Gastrocnemius medialis (tissue), 4 donors: ENCODE measurements at regions not wholly inside any gene's neighbourhood (a gene's known extent, or its start where the extent isn't known, plus 50 kb on each side); places are given as distances from the start of the nearest gene placed in this dataset.

Source experiments
- ATAC-seq, 2 donors: fragments of 150-250 bp; one replicate each; pipeline ENCODE4 v1.9.1; 2016
- DNase-seq, 2 donors: peaks; one replicate each; pipeline ENCODE4 v3.0.0-alpha.2; 2019
- H3K27ac ChIP-seq, 4 donors: fragments of 200-600 bp; sonication (generic); 1 replicate in 1 of 4; 2 replicates in 3 of 4; pipeline ENCODE4 v1.5.1; 2016 to 2018; ENCODE audit warnings: mild to moderate bottlenecking in 2 of 4, moderate library complexity in 1 of 4
- H3K27me3 ChIP-seq, 3 donors: fragments of 200-600 bp; sonication (generic) in 2 of 3; 1 replicate in 1 of 3; 2 replicates in 2 of 3; pipeline versions ENCODE4 v1.5.1 to v1.6.0; 2016 to 2019; ENCODE audit warnings: mild to moderate bottlenecking in 1 of 3, moderate library complexity in 1 of 3
- H3K36me3 ChIP-seq, 2 donors: fragments of 200-600 bp; sonication (generic) in 1 of 2; one replicate each; pipeline ENCODE4 v1.5.1; 2017 to 2018
- H3K4me1 ChIP-seq, 2 donors: fragments of 200-600 bp; sonication (generic) in 1 of 2; one replicate each; pipeline ENCODE4 v1.5.1; 2016 to 2017; ENCODE audit warnings: mild to moderate bottlenecking in 2 of 2
- H3K4me3 ChIP-seq, 4 donors: fragments of 200-600 bp; sonication (generic) in 3 of 4; 1 replicate in 1 of 4; 2 replicates in 3 of 4; pipeline ENCODE4 v1.5.1; 2016 to 2019; ENCODE audit warnings: mild to moderate bottlenecking in 2 of 4
- H3K9me3 ChIP-seq, 3 donors: fragments of 200-600 bp; sonication (generic) in 2 of 3; 1 replicate in 1 of 3; 2 replicates in 2 of 3; pipeline ENCODE4 v1.5.1; 2016 to 2019
- CTCF ChIP-seq, 5 experiments: fragments of 450-650 bp in 3 of 5; fragments of 200-600 bp in 2 of 5; sonication (generic) in 2 of 5; IDR thresholded peaks in 4 of 5; conservative IDR thresholded peaks in 1 of 5; 1 replicate in 4 of 5; 2 replicates in 1 of 5; pipeline ENCODE4 v1.5.1; 2016 to 2019; ENCODE audit warnings: antibody characterized with exemption in 5 of 5, mild to moderate bottlenecking in 3 of 5, moderate library complexity in 3 of 5
- POLR2A ChIP-seq, 2 donors: fragments of 450-650 bp; IDR thresholded peaks; one replicate each; pipeline ENCODE4 v1.6.1; 2017; ENCODE audit warnings: antibody characterized with exemption in 2 of 2, mild to moderate bottlenecking in 2 of 2, moderate library complexity in 2 of 2
- in situ Hi-C, 4 donors: fragments of 200-750 bp; cut with MboI; loops; one replicate each; pipeline versions ENCODE4 v1.15.0 to v1.8.0; 2017; ENCODE audit warnings: low sequenced_read_pairs in 4 of 4
- intact Hi-C: fragments of 100-400 bp; cut with DNase I; formaldehyde crosslinking; loops from one replicate; pipeline ENCODE4 v1.15.1; 2023; ENCODE audit warnings: low total_unique reads

DNA sequence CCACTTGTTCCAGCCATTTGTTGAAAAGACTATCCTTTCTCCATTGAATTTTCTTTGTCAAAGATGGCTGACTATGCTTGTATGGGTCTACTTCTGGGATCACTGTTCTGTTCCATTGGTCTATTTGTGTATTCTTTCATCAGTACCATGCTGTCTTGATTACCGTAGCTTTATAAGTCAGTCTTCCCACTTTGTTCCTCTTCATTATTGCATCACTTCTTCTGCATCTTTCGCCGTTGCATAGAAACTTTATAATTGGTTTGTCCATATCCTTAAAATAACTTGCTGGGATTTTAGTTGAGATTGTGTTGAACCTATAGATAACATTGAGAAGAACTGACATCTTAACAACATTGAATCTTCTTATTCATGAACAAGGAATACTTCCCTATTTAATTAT, 598.8 kb downstream of the TBC1D22A start:
- TF ChIP-seq POLR2A (IDR thresholded peaks at IDR 0.05): no peak
- no peak for TF ChIP-seq CTCF (IDR thresholded peaks at IDR 0.05 in 4 of 5, conservative IDR thresholded peaks at IDR 0.05 in 1 of 5)
- intact Hi-C loops: no loop called here
- ATAC-seq (no peak), DNase-seq (no peak)
- no peak overlapping the region for H3K4me3 ChIP-seq
- no peaks in the 10 kb centered on the region for H3K36me3 ChIP-seq
- in situ Hi-C loops: no loop called here
- peaks cover 0 to 5% (median 0%) of the 10 kb centered on the region in 3 donors for H3K9me3 ChIP-seq
- no peak overlapping the region for H3K27ac ChIP-seq
- H3K4me1 ChIP-seq: no peaks in the 10 kb centered on the region
- no peaks in the 10 kb centered on the region for H3K27me3 ChIP-seq

DNA sequence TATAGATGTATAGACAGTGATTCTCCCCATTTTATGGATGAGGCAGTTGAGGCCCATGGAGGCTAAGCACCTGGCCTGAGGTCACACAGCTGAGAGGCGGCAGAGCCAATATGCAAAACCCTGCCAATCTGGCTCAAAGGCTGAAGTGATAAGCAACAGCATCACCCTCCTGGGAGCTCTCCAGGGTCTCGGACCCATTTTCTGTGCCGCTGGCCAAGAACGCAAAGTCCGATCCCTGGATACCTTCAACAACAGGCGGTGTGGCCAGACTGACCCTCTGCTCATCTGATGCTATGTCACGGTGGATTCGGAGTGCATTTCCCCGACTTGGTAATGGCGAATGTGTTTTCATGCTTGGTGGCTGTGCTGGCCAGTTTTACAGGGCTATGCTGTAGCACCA, 595.0 kb downstream of the TBC1D22A start:
- H3K9me3 ChIP-seq: peaks cover 0 to 5% (median 0%) of the 10 kb centered on the region in 3 donors
- DNase-seq: no peak
- H3K36me3 ChIP-seq: no peaks in the 10 kb centered on the region
- no peaks in the 10 kb centered on the region for H3K4me1 ChIP-seq
- H3K27ac ChIP-seq: no peak overlapping the region
- intact Hi-C loops (no loop called here), in situ Hi-C loops (no loop called here)
- no peaks in the 10 kb centered on the region for H3K27me3 ChIP-seq
- no peak overlapping the region for H3K4me3 ChIP-seq
- TF ChIP-seq POLR2A (IDR thresholded peaks at IDR 0.05) (no peak), CTCF (IDR thresholded peaks at IDR 0.05 in 4 of 5, conservative IDR thresholded peaks at IDR 0.05 in 1 of 5) (no peak)
- no peak for ATAC-seq

DNA sequence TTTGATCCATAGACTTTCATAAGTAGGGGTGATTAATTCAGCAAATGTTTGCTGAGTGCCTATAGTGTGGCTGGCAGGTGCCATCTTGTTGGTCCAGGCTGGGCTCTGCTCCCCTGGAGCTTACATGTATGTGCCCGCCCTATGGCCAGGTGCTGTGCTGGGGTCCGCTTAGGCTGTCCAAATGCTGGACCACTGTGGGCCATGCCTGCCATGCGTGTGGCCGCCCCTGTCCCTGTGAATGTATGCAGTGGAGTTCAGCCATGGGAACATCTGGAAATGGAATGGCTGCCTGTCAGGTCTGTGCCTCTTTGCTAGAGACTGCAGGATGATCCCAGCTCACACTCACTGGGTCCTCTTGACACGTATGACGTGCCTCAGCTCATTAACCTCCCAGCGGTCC, 594.6 kb downstream of the TBC1D22A start:
- Histone ChIP-seq H3K27me3 (no peaks in the 10 kb centered on the region), H3K36me3 (no peaks in the 10 kb centered on the region), H3K9me3 (peaks cover 0 to 3% (median 0%) of the 10 kb centered on the region in 3 donors), H3K4me1 (no peaks in the 10 kb centered on the region), H3K27ac (no peak overlapping the region), H3K4me3 (no peak overlapping the region)
- TF ChIP-seq POLR2A (IDR thresholded peaks at IDR 0.05) (no peak), CTCF (IDR thresholded peaks at IDR 0.05 in 4 of 5, conservative IDR thresholded peaks at IDR 0.05 in 1 of 5) (no peak)
- in situ Hi-C loops (no loop called here), intact Hi-C loops (no loop called here)
- no peak for ATAC-seq
- no peak for DNase-seq

- no peak for DNase-seq
- intact Hi-C loops: no loop called here
- no peaks in the 10 kb centered on the region for H3K36me3 ChIP-seq
- ATAC-seq: no peak
- H3K4me3 ChIP-seq: no peak overlapping the region
- no peaks in the 10 kb centered on the region for H3K4me1 ChIP-seq
- H3K27ac ChIP-seq: no peak overlapping the region
- in situ Hi-C loops: no loop called here
- no peaks in the 10 kb centered on the region for H3K9me3 ChIP-seq
- H3K27me3 ChIP-seq: no peaks in the 10 kb centered on the region
- TF ChIP-seq CTCF (IDR thresholded peaks at IDR 0.05 in 4 of 5, conservative IDR thresholded peaks at IDR 0.05 in 1 of 5) (no peak), POLR2A (IDR thresholded peaks at IDR 0.05) (no peak)
Observed at GRCh38 chr22:47356511-47357011, 594.1 kb downstream of the TBC1D22A start.
